A549 (cell line): ENCODE measurements at regions not wholly inside any gene's neighbourhood (a gene's known extent, or its start where the extent isn't known, plus 50 kb on each side); places are given as distances from the start of the nearest gene placed in this dataset.
A peak's percentile ranks its signal among the peaks of the same experiment; 100 is the strongest.

Experiments
- ATAC-seq, 2 experiments: fragments of 200-7000 bp in 1 of 2; fragments of >200 bp in 1 of 2; cut with Nextera tagmentation in 1 of 2; cut with Tn5 transposase in 1 of 2; 3 replicates each; pipeline versions ENCODE4 v1.8.0 to v1.9.1; 2018 to 2020; ENCODE audit warnings: mild to moderate bottlenecking in 1 of 2, moderate library complexity in 1 of 2
- CTCF ChIA-PET: fragments of 300-600 bp; sonication (Branson Sonifier 250); formaldehyde crosslinking; extraction: SDS; loops from one replicate; lab custom pipeline; 2021; ENCODE audit warnings: antibody characterized with exemption, inconsistent platforms; lab: Yijun Ruan, JAX
- POLR2A ChIA-PET: fragments of 350-600 bp; formaldehyde crosslinking; extraction: SDS; loops from one replicate; lab custom pipeline; 2021; ENCODE audit warnings: antibody characterized with exemption, inconsistent platforms; lab: Yijun Ruan, JAX
- DNase-seq, 2 experiments: peaks; one replicate each; pipeline versions ENCODE4 v3.0.0 to v3.0.0-alpha.2; 2011 to 2016; ENCODE audit warnings: low read depth in 1 of 2, low spot score in 1 of 2
- FAIRE-seq: peaks from 2 replicates; lab custom pipeline; 2011; peaks lifted over from hg19 to GRCh38; lab: Jason Lieb, UNC
- H3K27ac ChIP-seq, 2 experiments: fragments of >200 bp; sonication (Bioruptor Twin); formaldehyde crosslinking; 3 replicates each; pipeline ENCODE4 v1.5.1; 2016 to 2017
- H3K4me1 ChIP-seq: fragments of >200 bp; sonication (Bioruptor Twin); formaldehyde crosslinking; 3 replicates; pipeline ENCODE4 v1.6.1; 2016
- H3K4me2 ChIP-seq: fragments of >200 bp; sonication (Bioruptor Twin); formaldehyde crosslinking; 3 replicates; pipeline ENCODE4 v1.6.1; 2016
- H3K4me3 ChIP-seq: fragments of >200 bp; sonication (Bioruptor Twin); formaldehyde crosslinking; 3 replicates; pipeline ENCODE4 v1.5.1; 2016
- H3K9me3 ChIP-seq: fragments of >200 bp; sonication (Bioruptor Twin); formaldehyde crosslinking; 3 replicates; pipeline ENCODE4 v1.6.1; 2016
- CBX2 ChIP-seq: fragments of 200-600 bp; sonication (generic); IDR thresholded peaks from 2 replicates; pipeline ENCODE4 v1.6.1; 2016; ENCODE audit warnings: low read depth, mild to moderate bottlenecking, borderline replicate concordance
- EHMT2 ChIP-seq: fragments of 200-600 bp; sonication (generic); IDR thresholded peaks from 2 replicates; pipeline ENCODE4 v1.6.1; 2016; ENCODE audit warnings: antibody characterized with exemption, low read depth, mild to moderate bottlenecking, moderate library complexity
- ESRRA ChIP-seq: fragments of 150-350 bp; IDR thresholded peaks from 2 replicates; pipeline ENCODE4 v1.6.1; 2014; ENCODE audit warnings: mild to moderate bottlenecking, low read length, borderline replicate concordance
- FOXS1 ChIP-seq: fragments of 250-450 bp; sonication (Bioruptor Pico); IDR thresholded peaks from 2 replicates; pipeline ENCODE4 v1.5.0; 2020; ENCODE audit warnings: mild to moderate bottlenecking, moderate library complexity
- HOXA7 ChIP-seq: fragments of 250-450 bp; sonication (Bioruptor Pico); IDR thresholded peaks from 2 replicates; pipeline ENCODE4 v1.5.0; 2020; ENCODE audit warnings: mild to moderate bottlenecking, moderate library complexity
- HOXB5 ChIP-seq: fragments of 250-450 bp; sonication (Bioruptor Pico); IDR thresholded peaks from 2 replicates; pipeline ENCODE4 v1.5.0; 2020; ENCODE audit warnings: mild to moderate bottlenecking, moderate library complexity
- JUNB ChIP-seq: fragments of >200 bp; sonication (Bioruptor Twin); formaldehyde crosslinking; IDR thresholded peaks from 2 replicates; pipeline ENCODE4 v1.6.1; 2016
- KDM1A ChIP-seq: fragments of 200-600 bp; sonication (generic); IDR thresholded peaks from 2 replicates; pipeline ENCODE4 v1.6.1; 2016; ENCODE audit warnings: low read depth, mild to moderate bottlenecking
- MAFK ChIP-seq: fragments of 450-650 bp; IDR thresholded peaks from 2 replicates; pipeline ENCODE4 v1.6.1; 2014; ENCODE audit not compliant: partially characterized antibody
- MAZ ChIP-seq: fragments of 150-350 bp; IDR thresholded peaks from 2 replicates; pipeline ENCODE4 v1.6.1; 2014; ENCODE audit warnings: antibody characterized with exemption, low read depth, low read length, borderline replicate concordance
- MYC ChIP-seq: IDR thresholded peaks from 2 replicates; pipeline ENCODE4 v1.6.1; 2012; ENCODE audit warnings: mild to moderate bottlenecking, inconsistent platforms, low read length, improper control_type of control experiment, borderline replicate concordance
- NPAS2 ChIP-seq: fragments of 250-450 bp; sonication (Bioruptor Pico); IDR thresholded peaks from 2 replicates; pipeline ENCODE4 v1.8.0; 2022; ENCODE audit warnings: mild to moderate bottlenecking, moderate library complexity, borderline replicate concordance
- PHF8 ChIP-seq: fragments of 200-600 bp; sonication (generic); IDR thresholded peaks from 2 replicates; pipeline ENCODE4 v1.6.1; 2016; ENCODE audit warnings: low read depth, mild to moderate bottlenecking, antibody characterized with exemption, moderate library complexity, borderline replicate concordance
- RCOR1 ChIP-seq: fragments of 150-350 bp; IDR thresholded peaks from 2 replicates; pipeline ENCODE4 v1.6.1; 2014; ENCODE audit warnings: antibody characterized with exemption, low read length, low read depth
- RNF2 ChIP-seq: fragments of 200-600 bp; sonication (generic); IDR thresholded peaks from 2 replicates; pipeline ENCODE4 v1.6.1; 2016; ENCODE audit warnings: low read depth, mild to moderate bottlenecking, antibody characterized with exemption, moderate library complexity, borderline replicate concordance
- SMC3 ChIP-seq: fragments of >200 bp; sonication (Bioruptor Twin); formaldehyde crosslinking; IDR thresholded peaks from 3 replicates; pipeline ENCODE4 v1.6.1; 2018; ENCODE audit warnings: inconsistent platforms
- TFCP2L1 ChIP-seq: fragments of 250-450 bp; sonication (Bioruptor Pico); IDR thresholded peaks from 2 replicates; pipeline ENCODE4 v1.5.0; 2021; ENCODE audit warnings: mild to moderate bottlenecking
- ZC3H11A ChIP-seq: fragments of 450-650 bp; IDR thresholded peaks from 2 replicates; pipeline ENCODE4 v1.6.1; 2014; ENCODE audit warnings: antibody characterized with exemption, mild to moderate bottlenecking
- ZFP36 ChIP-seq: fragments of 450-650 bp; IDR thresholded peaks from 2 replicates; pipeline ENCODE4 v1.6.1; 2014; ENCODE audit warnings: borderline replicate concordance; ENCODE audit not compliant: partially characterized antibody
- ZSCAN20 ChIP-seq: fragments of 250-450 bp; sonication (Bioruptor Pico); IDR thresholded peaks from 2 replicates; pipeline ENCODE4 v1.8.0; 2022; ENCODE audit warnings: mild to moderate bottlenecking, moderate library complexity
- WGBS: methylation state at CpG from one replicate; pipeline ENCODE4 v1.1.6; 2017; ENCODE audit errors: missing lambda C conversion rate; 5-methylcytosine and 5-hydroxymethylcytosine counted together
- TF ChIP-seq, protein P1 (sequence below): fragments of 150-350 bp; IDR thresholded peaks from 2 replicates; pipeline ENCODE4 v1.6.1; 2014; ENCODE audit warnings: low read depth, mild to moderate bottlenecking, low read length
- TF ChIP-seq, protein P2 (sequence below): IDR thresholded peaks from 2 replicates; pipeline ENCODE4 v1.6.1; 2012
- TF ChIP-seq, protein P3 (sequence below): fragments of >200 bp; sonication (Bioruptor Twin); formaldehyde crosslinking; IDR thresholded peaks from 2 replicates; pipeline ENCODE4 v1.6.1; 2016
- TF ChIP-seq, protein P4 (sequence below): IDR thresholded peaks from 2 replicates; pipeline ENCODE4 v1.6.1; 2012
- TF ChIP-seq, protein P5 (sequence below): fragments of >200 bp; sonication (Bioruptor Twin); formaldehyde crosslinking; IDR thresholded peaks from 3 replicates; pipeline ENCODE4 v1.5.1; 2016
- TF ChIP-seq, protein P6 (sequence below): fragments of 250-450 bp; sonication (Bioruptor Pico); IDR thresholded peaks from 2 replicates; pipeline ENCODE4 v1.5.0; 2020; ENCODE audit warnings: low read depth, mild to moderate bottlenecking, moderate library complexity

DNA sequence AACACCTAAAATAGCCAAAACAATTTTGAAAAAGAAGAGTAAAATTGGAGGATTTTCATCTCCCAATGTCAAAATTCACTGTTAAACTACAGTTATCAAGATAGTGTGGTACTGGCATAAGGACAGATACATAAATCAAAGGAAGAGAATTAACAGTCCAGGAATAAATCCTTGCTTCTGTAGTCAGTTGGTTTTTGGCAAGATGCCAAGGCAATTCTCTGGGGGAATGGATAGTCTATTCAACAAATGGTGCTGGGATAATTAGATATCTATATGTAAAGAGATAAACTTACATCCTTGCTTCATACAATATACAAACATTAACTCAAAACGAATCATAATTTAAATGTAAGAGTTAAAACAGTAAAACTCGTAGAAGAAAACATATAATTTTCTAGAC, 57.9 kb upstream of the SELENOK start:
- POLR2A ChIA-PET, result no interaction called here
- 0 out of 3 replicates have a peak, but pooled peaks cover 3% of the 10 kb centered on the region for H3K9me3 ChIP-seq
- WGBS, result 4% methylated on average over 2 of the region's 2 CpGs
- H3K4me1 ChIP-seq, result no peaks in the 10 kb centered on the region
- H3K4me3 ChIP-seq, result no peak overlapping the region
- no peak overlapping the region for H3K27ac ChIP-seq
- TF ChIP-seq MAFK, result no peak
- ATAC-seq, result no peak
- DNase-seq, result no peak
- CTCF ChIA-PET, result no interaction called here
- FAIRE-seq, result no peak
- H3K4me2 ChIP-seq, result no peak overlapping the region

DNA sequence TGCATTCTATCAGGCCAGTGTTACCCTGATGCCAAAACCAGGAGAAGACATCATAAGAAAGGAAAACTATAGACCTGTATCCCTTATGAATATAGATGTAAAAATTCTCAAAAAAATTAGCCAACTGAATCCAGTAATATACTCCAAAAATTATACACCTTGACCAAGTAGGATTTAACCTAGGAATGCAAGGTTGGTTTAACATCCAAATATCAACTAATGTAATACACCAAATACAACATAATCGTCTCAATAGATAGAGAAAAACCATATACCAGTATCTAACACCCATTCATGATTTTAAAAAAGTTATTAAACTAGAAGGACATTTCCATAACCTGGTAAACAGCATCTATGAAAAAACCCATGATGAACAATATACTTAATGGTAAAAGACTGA, 56.5 kb upstream of the SELENOK start:
- 0% methylated on average over 1 of the region's 1 CpG for WGBS

DNA sequence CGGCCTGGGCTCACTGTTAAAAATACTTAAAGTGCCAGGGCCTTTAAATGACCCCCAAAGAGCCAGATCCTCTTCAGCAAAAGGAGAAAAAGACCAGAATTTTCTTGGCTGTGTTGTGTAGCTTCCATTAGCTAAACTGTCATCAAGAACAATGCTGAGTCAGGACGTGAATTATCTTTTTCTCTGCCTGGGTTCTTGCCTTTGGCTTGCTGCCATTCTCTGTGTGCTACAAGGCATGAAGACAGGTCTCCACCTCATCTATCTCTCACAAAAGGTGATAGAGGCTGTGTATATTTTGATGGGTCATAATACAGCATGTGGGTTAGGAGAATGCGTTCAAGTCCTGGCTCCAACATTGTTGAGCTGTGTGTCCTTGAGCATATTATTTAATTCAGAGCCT, 52.4 kb upstream of the SELENOK start:
- ATAC-seq, result no peak

More for the DNA sequence above, 56.5 kb upstream of the SELENOK start:
- ChIA-PET POLR2A (no interaction called here), CTCF (interaction anchor here (2.0 kb wide), 1 partner anchor 10 kb away, joined by 11 read pairs; no protein-coding TSS in a partner anchor)
- no peak for DNase-seq
- ATAC-seq, result no peak
- TF ChIP-seq ZSCAN20 (CRISPR knock-in tag), result no peak
- TF ChIP-seq, protein P1, sequence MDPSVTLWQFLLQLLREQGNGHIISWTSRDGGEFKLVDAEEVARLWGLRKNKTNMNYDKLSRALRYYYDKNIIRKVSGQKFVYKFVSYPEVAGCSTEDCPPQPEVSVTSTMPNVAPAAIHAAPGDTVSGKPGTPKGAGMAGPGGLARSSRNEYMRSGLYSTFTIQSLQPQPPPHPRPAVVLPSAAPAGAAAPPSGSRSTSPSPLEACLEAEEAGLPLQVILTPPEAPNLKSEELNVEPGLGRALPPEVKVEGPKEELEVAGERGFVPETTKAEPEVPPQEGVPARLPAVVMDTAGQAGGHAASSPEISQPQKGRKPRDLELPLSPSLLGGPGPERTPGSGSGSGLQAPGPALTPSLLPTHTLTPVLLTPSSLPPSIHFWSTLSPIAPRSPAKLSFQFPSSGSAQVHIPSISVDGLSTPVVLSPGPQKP, result no peak
- TF ChIP-seq EHMT2, result no peak
- TF ChIP-seq RNF2, result no peak
- TF ChIP-seq MAZ, result no peak
- no peak for TF ChIP-seq FOXS1 (CRISPR knock-in tag)
- TF ChIP-seq TFCP2L1 (CRISPR knock-in tag), result no peak
- no peak for TF ChIP-seq SMC3
- TF ChIP-seq PHF8, result no peak
- TF ChIP-seq KDM1A, result no peak
- no peak for TF ChIP-seq ESRRA
- TF ChIP-seq CBX2, result no peak
- TF ChIP-seq, protein P2, sequence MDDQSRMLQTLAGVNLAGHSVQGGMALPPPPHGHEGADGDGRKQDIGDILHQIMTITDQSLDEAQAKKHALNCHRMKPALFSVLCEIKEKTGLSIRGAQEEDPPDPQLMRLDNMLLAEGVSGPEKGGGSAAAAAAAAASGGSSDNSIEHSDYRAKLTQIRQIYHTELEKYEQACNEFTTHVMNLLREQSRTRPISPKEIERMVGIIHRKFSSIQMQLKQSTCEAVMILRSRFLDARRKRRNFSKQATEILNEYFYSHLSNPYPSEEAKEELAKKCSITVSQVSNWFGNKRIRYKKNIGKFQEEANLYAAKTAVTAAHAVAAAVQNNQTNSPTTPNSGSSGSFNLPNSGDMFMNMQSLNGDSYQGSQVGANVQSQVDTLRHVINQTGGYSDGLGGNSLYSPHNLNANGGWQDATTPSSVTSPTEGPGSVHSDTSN, result no peak
- no peak for TF ChIP-seq HOXA7
- TF ChIP-seq, protein P3, sequence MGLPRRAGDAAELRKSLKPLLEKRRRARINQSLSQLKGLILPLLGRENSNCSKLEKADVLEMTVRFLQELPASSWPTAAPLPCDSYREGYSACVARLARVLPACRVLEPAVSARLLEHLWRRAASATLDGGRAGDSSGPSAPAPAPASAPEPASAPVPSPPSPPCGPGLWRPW, result no peak
- TF ChIP-seq, protein P4, sequence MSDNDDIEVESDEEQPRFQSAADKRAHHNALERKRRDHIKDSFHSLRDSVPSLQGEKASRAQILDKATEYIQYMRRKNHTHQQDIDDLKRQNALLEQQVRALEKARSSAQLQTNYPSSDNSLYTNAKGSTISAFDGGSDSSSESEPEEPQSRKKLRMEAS, result no peak
- TF ChIP-seq RCOR1, result no peak
- TF ChIP-seq, protein P5, sequence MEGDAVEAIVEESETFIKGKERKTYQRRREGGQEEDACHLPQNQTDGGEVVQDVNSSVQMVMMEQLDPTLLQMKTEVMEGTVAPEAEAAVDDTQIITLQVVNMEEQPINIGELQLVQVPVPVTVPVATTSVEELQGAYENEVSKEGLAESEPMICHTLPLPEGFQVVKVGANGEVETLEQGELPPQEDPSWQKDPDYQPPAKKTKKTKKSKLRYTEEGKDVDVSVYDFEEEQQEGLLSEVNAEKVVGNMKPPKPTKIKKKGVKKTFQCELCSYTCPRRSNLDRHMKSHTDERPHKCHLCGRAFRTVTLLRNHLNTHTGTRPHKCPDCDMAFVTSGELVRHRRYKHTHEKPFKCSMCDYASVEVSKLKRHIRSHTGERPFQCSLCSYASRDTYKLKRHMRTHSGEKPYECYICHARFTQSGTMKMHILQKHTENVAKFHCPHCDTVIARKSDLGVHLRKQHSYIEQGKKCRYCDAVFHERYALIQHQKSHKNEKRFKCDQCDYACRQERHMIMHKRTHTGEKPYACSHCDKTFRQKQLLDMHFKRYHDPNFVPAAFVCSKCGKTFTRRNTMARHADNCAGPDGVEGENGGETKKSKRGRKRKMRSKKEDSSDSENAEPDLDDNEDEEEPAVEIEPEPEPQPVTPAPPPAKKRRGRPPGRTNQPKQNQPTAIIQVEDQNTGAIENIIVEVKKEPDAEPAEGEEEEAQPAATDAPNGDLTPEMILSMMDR, result no peak
- TF ChIP-seq, protein P6, sequence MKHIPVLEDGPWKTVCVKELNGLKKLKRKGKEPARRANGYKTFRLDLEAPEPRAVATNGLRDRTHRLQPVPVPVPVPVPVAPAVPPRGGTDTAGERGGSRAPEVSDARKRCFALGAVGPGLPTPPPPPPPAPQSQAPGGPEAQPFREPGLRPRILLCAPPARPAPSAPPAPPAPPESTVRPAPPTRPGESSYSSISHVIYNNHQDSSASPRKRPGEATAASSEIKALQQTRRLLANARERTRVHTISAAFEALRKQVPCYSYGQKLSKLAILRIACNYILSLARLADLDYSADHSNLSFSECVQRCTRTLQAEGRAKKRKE (CRISPR knock-in tag), result no peak
- Histone ChIP-seq H3K27ac (no peak overlapping the region), H3K4me2 (no peak overlapping the region), H3K4me1 (no peaks in the 10 kb centered on the region), H3K4me3 (no peak overlapping the region), H3K9me3 (0 out of 3 replicates have a peak, but pooled peaks cover 3% of the 10 kb centered on the region)
- no peak for FAIRE-seq

More for the DNA sequence above, 52.4 kb upstream of the SELENOK start:
- no peak for DNase-seq
- no peak overlapping the region for H3K4me3 ChIP-seq
- H3K9me3 ChIP-seq, result 0 out of 3 replicates have a peak, but pooled peaks cover 3% of the 10 kb centered on the region
- no peaks in the 10 kb centered on the region for H3K4me1 ChIP-seq
- FAIRE-seq, result no peak
- no peak overlapping the region for H3K27ac ChIP-seq
- no peak overlapping the region for H3K4me2 ChIP-seq
- ChIA-PET POLR2A (no interaction called here), CTCF (no interaction called here)
- peak; percentile 18 for TF ChIP-seq MAFK
- TF ChIP-seq ZFP36, result no peak
- TF ChIP-seq ZC3H11A, result no peak
- TF ChIP-seq, protein P1, result no peak
- no peak for TF ChIP-seq JUNB
- no peak for TF ChIP-seq NPAS2
- TF ChIP-seq MYC, result no peak
- TF ChIP-seq HOXB5 (CRISPR knock-in tag), result no peak
- WGBS, result 45% methylated on average over 3 of the region's 3 CpGs
